HEK293T (cell line): ENCODE measurements at regions not wholly inside any gene's neighbourhood (a gene's known extent, or its start where the extent isn't known, plus 50 kb on each side); places are given as distances from the start of the nearest gene placed in this dataset.
A peak's percentile ranks its signal among the peaks of the same experiment; 100 is the strongest.

Experiments used
- CTCF ChIA-PET: fragments of 350-600 bp; formaldehyde crosslinking; extraction: SDS; loops from one replicate; lab custom pipeline; 2021; ENCODE audit warnings: antibody characterized with exemption, inconsistent platforms; lab: Yijun Ruan, JAX
- POLR2A ChIA-PET: fragments of 350-600 bp; formaldehyde crosslinking; extraction: SDS; loops from one replicate; lab custom pipeline; 2020; ENCODE audit warnings: antibody characterized with exemption, inconsistent platforms; lab: Yijun Ruan, JAX
- DNase-seq: peaks from one replicate; pipeline ENCODE4 v3.0.0; 2012; ENCODE audit warnings: mixed read lengths; ENCODE audit errors: extremely low spot score
- ARNT ChIP-seq: fragments of 450-650 bp; IDR thresholded peaks from 2 replicates; pipeline ENCODE4 v1.6.1; 2017; ENCODE audit warnings: mild to moderate bottlenecking
- BHLHE40 ChIP-seq: fragments of 450-650 bp; IDR thresholded peaks from 2 replicates; pipeline ENCODE4 v1.6.1; 2016; ENCODE audit warnings: mild to moderate bottlenecking, moderate library complexity, borderline replicate concordance
- CTBP1 ChIP-seq: fragments of 450-650 bp; IDR thresholded peaks from 2 replicates; pipeline ENCODE4 v1.6.1; 2016; ENCODE audit warnings: borderline replicate concordance
- ELF4 ChIP-seq: fragments of 450-650 bp; IDR thresholded peaks from 2 replicates; pipeline ENCODE4 v1.6.1; 2017; ENCODE audit warnings: antibody characterized with exemption
- FOXA1 ChIP-seq: fragments of 450-650 bp; IDR thresholded peaks from 2 replicates; pipeline ENCODE4 v1.6.1; 2016; ENCODE audit warnings: mild to moderate bottlenecking
- FOXK2 ChIP-seq: fragments of 450-650 bp; IDR thresholded peaks from 2 replicates; pipeline ENCODE4 v1.6.1; 2016; ENCODE audit warnings: mild to moderate bottlenecking
- FOXM1 ChIP-seq: fragments of 450-650 bp; IDR thresholded peaks from 2 replicates; pipeline ENCODE4 v1.6.1; 2017; ENCODE audit warnings: mild to moderate bottlenecking, borderline replicate concordance
- HDGF ChIP-seq: fragments of 450-650 bp; IDR thresholded peaks from 2 replicates; pipeline ENCODE4 v1.6.1; 2017; ENCODE audit warnings: antibody characterized with exemption, borderline replicate concordance
- L3MBTL2 ChIP-seq: fragments of 450-650 bp; conservative IDR thresholded peaks from 2 replicates; pipeline ENCODE4 v1.6.1; 2016; ENCODE audit warnings: mild to moderate bottlenecking
- LEF1 ChIP-seq: fragments of 450-650 bp; IDR thresholded peaks from 2 replicates; pipeline ENCODE4 v1.6.1; 2017; ENCODE audit warnings: mild to moderate bottlenecking, borderline replicate concordance
- NFRKB ChIP-seq: fragments of 450-650 bp; IDR thresholded peaks from 2 replicates; pipeline ENCODE4 v1.6.1; 2016; ENCODE audit warnings: mild to moderate bottlenecking, moderate library complexity
- PKNOX1 ChIP-seq: fragments of 450-650 bp; IDR thresholded peaks from 2 replicates; pipeline ENCODE4 v1.6.1; 2016
- SP1 ChIP-seq: fragments of 450-650 bp; IDR thresholded peaks from 2 replicates; pipeline ENCODE4 v1.6.1; 2017
- SUZ12 ChIP-seq: fragments of 450-650 bp; IDR thresholded peaks from 2 replicates; pipeline ENCODE4 v1.6.1; 2016; ENCODE audit warnings: mild to moderate bottlenecking
- TARDBP ChIP-seq: fragments of 450-650 bp; IDR thresholded peaks from 2 replicates; pipeline ENCODE4 v1.6.1; 2016
- ZNF384 ChIP-seq: fragments of 450-650 bp; IDR thresholded peaks from 2 replicates; pipeline ENCODE4 v1.6.1; 2016

GRCh38 chr13:68834375-68834774, 1273.3 kb upstream of the ATXN8OS start:
- CTCF ChIA-PET: no interaction called here
- no peak for DNase-seq
- TF ChIP-seq FOXK2 (no peak), FOXM1 (no peak)
- POLR2A ChIA-PET: no interaction called here

- POLR2A ChIA-PET: no interaction called here
- CTCF ChIA-PET: no interaction called here
- no peak for DNase-seq
- TF ChIP-seq HDGF (no peak), BHLHE40 (no peak), ELF4 (no peak), ARNT (no peak), SUZ12 (no peak), LEF1 (no peak), CTBP1 (no peak), FOXM1 (no peak), ZNF384 (no peak), L3MBTL2 (no peak), FOXA1 (no peak)
These were observed 1290.9 kb upstream of the ATXN8OS start for GRCh38 chr13:68816715-68817114.

- TF ChIP-seq L3MBTL2 (no peak), ARNT (no peak), NFRKB (no peak), FOXM1 (no peak), HDGF (no peak), FOXA1 (no peak), PKNOX1 (no peak), CTBP1 (no peak), FOXK2 (no peak), ELF4 (no peak), LEF1 (no peak)
- ChIA-PET CTCF (no interaction called here), POLR2A (no interaction called here)
These were observed 1294.3 kb upstream of the ATXN8OS start for GRCh38 chr13:68813180-68813796.

GRCh38 chr13:68810660-68811059, 1297.0 kb upstream of the ATXN8OS start:
- ChIA-PET CTCF (no interaction called here), POLR2A (no interaction called here)
- peak; percentile 38 for DNase-seq
- TF ChIP-seq TARDBP (no peak), HDGF (no peak), FOXK2 (no peak), SUZ12 (no peak), NFRKB (no peak), ARNT (no peak), FOXA1 (no peak), ELF4 (no peak), PKNOX1 (no peak), SP1 (no peak), LEF1 (no peak), FOXM1 (no peak), ZNF384 (no peak)

More at GRCh38 chr13:68813180-68813796, 1294.3 kb upstream of the ATXN8OS start:
- no peak for DNase-seq

- TF ChIP-seq FOXA1: no peak
- TF ChIP-seq LEF1: no peak
- no peak for DNase-seq
- ChIA-PET CTCF (no interaction called here), POLR2A (no interaction called here)
These were observed 1299.2 kb upstream of the ATXN8OS start for GRCh38 chr13:68808456-68808855.

- ChIA-PET POLR2A (no interaction called here), CTCF (no interaction called here)
- no peak for DNase-seq
- no peak for TF ChIP-seq TARDBP
- no peak for TF ChIP-seq PKNOX1
- TF ChIP-seq NFRKB: no peak
- no peak for TF ChIP-seq CTBP1
- no peak for TF ChIP-seq L3MBTL2
- no peak for TF ChIP-seq SP1
- TF ChIP-seq LEF1: no peak
- no peak for TF ChIP-seq SUZ12
- TF ChIP-seq FOXM1: no peak
- TF ChIP-seq ELF4: no peak
- no peak for TF ChIP-seq ZNF384
- no peak for TF ChIP-seq FOXA1
- TF ChIP-seq BHLHE40: no peak
- TF ChIP-seq FOXK2: no peak
- TF ChIP-seq ARNT: no peak
- no peak for TF ChIP-seq HDGF
These were observed 1301.5 kb upstream of the ATXN8OS start for GRCh38 chr13:68806125-68806524.

- CTCF ChIA-PET: no interaction called here
- TF ChIP-seq TARDBP: no peak
- no peak for TF ChIP-seq SUZ12
- no peak for TF ChIP-seq PKNOX1
- no peak for TF ChIP-seq FOXM1
- TF ChIP-seq L3MBTL2: no peak
- TF ChIP-seq ZNF384: no peak
- no peak for TF ChIP-seq LEF1
- no peak for TF ChIP-seq HDGF
- TF ChIP-seq SP1: no peak
- DNase-seq: no peak
- POLR2A ChIA-PET: no interaction called here
These were observed 1323.4 kb upstream of the ATXN8OS start for GRCh38 chr13:68784275-68784674.
